ENCODE measurements at regions not wholly inside any gene's neighbourhood (a gene's known extent, or its start where the extent isn't known, plus 50 kb on each side); places are given as distances from the start of the nearest gene placed in this dataset.

- in situ Hi-C loops (cut with HindIII; ENCODE audit: low pct_unique_long_range_greater_than_20kb, low sequenced_read_pairs), result no loop called here
- no peak for DNase-seq (ENCODE audit: low read depth, low spot score)
Measured at GRCh38 chr10:128301051-128301450, 174.8 kb upstream of the MKI67 start.

GRCh38 chr10:128302808-128303207 lies 176.6 kb upstream of the MKI67 start:
- no peak for DNase-seq (ENCODE audit: low read depth, low spot score)
- in situ Hi-C loops (cut with HindIII; ENCODE audit: low pct_unique_long_range_greater_than_20kb, low sequenced_read_pairs), result no loop called here

GRCh38 chr10:128304271-128304670 lies 178.0 kb upstream of the MKI67 start:
- in situ Hi-C loops (cut with HindIII; ENCODE audit: low pct_unique_long_range_greater_than_20kb, low sequenced_read_pairs), result no loop called here
- DNase-seq (ENCODE audit: low read depth, low spot score), result no peak

- no peak for DNase-seq (ENCODE audit: low read depth, low spot score)
- in situ Hi-C loops (cut with HindIII; ENCODE audit: low pct_unique_long_range_greater_than_20kb, low sequenced_read_pairs), result no loop called here
Measured at GRCh38 chr10:128305601-128306345, 179.6 kb upstream of the MKI67 start.

- DNase-seq (ENCODE audit: low read depth, low spot score), result no peak
- in situ Hi-C loops (cut with HindIII; ENCODE audit: low pct_unique_long_range_greater_than_20kb, low sequenced_read_pairs), result no loop called here
Measured at GRCh38 chr10:128306535-128306934, 180.3 kb upstream of the MKI67 start.

- no peak for DNase-seq (ENCODE audit: low read depth, low spot score)
- in situ Hi-C loops (cut with HindIII; ENCODE audit: low pct_unique_long_range_greater_than_20kb, low sequenced_read_pairs), result no loop called here
Measured at GRCh38 chr10:128306966-128307365, 180.7 kb upstream of the MKI67 start.

GRCh38 chr10:128307820-128308219 lies 181.6 kb upstream of the MKI67 start:
- no peak for DNase-seq (ENCODE audit: low read depth, low spot score)
- in situ Hi-C loops (cut with HindIII; ENCODE audit: low pct_unique_long_range_greater_than_20kb, low sequenced_read_pairs), result no loop called here

GRCh38 chr10:128310971-128311658 lies 184.9 kb upstream of the MKI67 start:
- in situ Hi-C loops (cut with HindIII; ENCODE audit: low pct_unique_long_range_greater_than_20kb, low sequenced_read_pairs), result no loop called here
- DNase-seq (ENCODE audit: low read depth, low spot score), result no peak

- in situ Hi-C loops (cut with HindIII; ENCODE audit: low pct_unique_long_range_greater_than_20kb, low sequenced_read_pairs), result no loop called here
Measured at GRCh38 chr10:128312250-128312649, 186.0 kb upstream of the MKI67 start.

GRCh38 chr10:128314686-128315085 lies 188.5 kb upstream of the MKI67 start:
- no peak for DNase-seq (ENCODE audit: low read depth, low spot score)
- in situ Hi-C loops (cut with HindIII; ENCODE audit: low pct_unique_long_range_greater_than_20kb, low sequenced_read_pairs), result no loop called here

More at GRCh38 chr10:128312250-128312649, 186.0 kb upstream of the MKI67 start:
- no peak for DNase-seq (ENCODE audit: low read depth, low spot score)

GRCh38 chr10:128316121-128316726 lies 190.0 kb upstream of the MKI67 start:
- DNase-seq (ENCODE audit: low read depth, low spot score), result no peak
- in situ Hi-C loops (cut with HindIII; ENCODE audit: low pct_unique_long_range_greater_than_20kb, low sequenced_read_pairs), result no loop called here

GRCh38 chr10:128316925-128317324 lies 190.7 kb upstream of the MKI67 start:
- in situ Hi-C loops (cut with HindIII; ENCODE audit: low pct_unique_long_range_greater_than_20kb, low sequenced_read_pairs), result no loop called here
- DNase-seq (ENCODE audit: low read depth, low spot score), result no peak

- no peak for DNase-seq (ENCODE audit: low read depth, low spot score)
- in situ Hi-C loops (cut with HindIII; ENCODE audit: low pct_unique_long_range_greater_than_20kb, low sequenced_read_pairs), result no loop called here
Measured at GRCh38 chr10:128318366-128318765, 192.1 kb upstream of the MKI67 start.

- DNase-seq (ENCODE audit: low read depth, low spot score), result no peak
- in situ Hi-C loops (cut with HindIII; ENCODE audit: low pct_unique_long_range_greater_than_20kb, low sequenced_read_pairs), result no loop called here
Measured at GRCh38 chr10:128318913-128319312, 192.7 kb upstream of the MKI67 start.

- in situ Hi-C loops (cut with HindIII; ENCODE audit: low pct_unique_long_range_greater_than_20kb, low sequenced_read_pairs), result no loop called here
- DNase-seq (ENCODE audit: low read depth, low spot score), result no peak
Measured at GRCh38 chr10:128322106-128322505, 195.9 kb upstream of the MKI67 start.

GRCh38 chr10:128322950-128323349 lies 196.7 kb upstream of the MKI67 start:
- no peak for DNase-seq (ENCODE audit: low read depth, low spot score)
- in situ Hi-C loops (cut with HindIII; ENCODE audit: low pct_unique_long_range_greater_than_20kb, low sequenced_read_pairs), result no loop called here

GRCh38 chr10:128324058-128324827 lies 198.0 kb upstream of the MKI67 start:
- in situ Hi-C loops (cut with HindIII; ENCODE audit: low pct_unique_long_range_greater_than_20kb, low sequenced_read_pairs), result no loop called here
- peak; percentile 51 for DNase-seq (ENCODE audit: low read depth, low spot score)

- DNase-seq (ENCODE audit: low read depth, low spot score), result no peak
- in situ Hi-C loops (cut with HindIII; ENCODE audit: low pct_unique_long_range_greater_than_20kb, low sequenced_read_pairs), result no loop called here
Measured at GRCh38 chr10:128325788-128326187, 199.6 kb upstream of the MKI67 start.

All from SK-MEL-5 (cell line).